ENCODE measurements at regions not wholly inside any gene's neighbourhood (a gene's known extent, or its start where the extent isn't known, plus 50 kb on each side); places are given as distances from the start of the nearest gene placed in this dataset.
"Not testable (repeated sequence)": the region's sequence is repeated elsewhere in the genome, so short reads cannot be mapped to it uniquely, and the experiment has no call there.

DNA sequence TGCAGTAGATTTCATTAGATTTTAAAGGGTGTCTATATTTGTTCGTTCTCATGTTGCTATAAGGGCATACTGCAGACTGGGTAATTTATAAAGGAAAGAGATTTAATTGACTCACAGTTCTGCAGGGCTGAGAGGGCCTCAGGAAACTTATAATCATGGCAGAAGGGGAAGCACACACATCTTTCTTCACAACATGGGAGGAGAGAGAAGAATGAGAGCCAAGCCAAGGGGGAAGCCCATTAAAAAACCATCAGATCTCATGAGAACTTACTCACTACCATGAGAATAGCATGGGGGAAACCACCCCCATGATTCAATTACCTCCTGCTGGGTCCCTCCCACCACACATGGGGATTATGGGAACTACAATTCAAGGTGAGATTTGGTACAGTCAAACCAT lies 99.5 kb upstream of the TCF21 start:
- H3K27ac ChIP-seq (ENCODE audit: low read length); intact Hi-C loops (cut with DNase I); H3K27me3 ChIP-seq (ENCODE audit: control insufficient read depth, insufficient read depth); ATAC-seq; H3K9me3 ChIP-seq (ENCODE audit: control insufficient read depth, low read length); H3K4me3 ChIP-seq (ENCODE audit: low read length); H3K4me1 ChIP-seq (ENCODE audit: control insufficient read depth, insufficient read depth, low read length); DNase-seq: not testable (repeated sequence)
- WGBS, result 86% methylated on average over 1 of the region's 1 CpG

DNA sequence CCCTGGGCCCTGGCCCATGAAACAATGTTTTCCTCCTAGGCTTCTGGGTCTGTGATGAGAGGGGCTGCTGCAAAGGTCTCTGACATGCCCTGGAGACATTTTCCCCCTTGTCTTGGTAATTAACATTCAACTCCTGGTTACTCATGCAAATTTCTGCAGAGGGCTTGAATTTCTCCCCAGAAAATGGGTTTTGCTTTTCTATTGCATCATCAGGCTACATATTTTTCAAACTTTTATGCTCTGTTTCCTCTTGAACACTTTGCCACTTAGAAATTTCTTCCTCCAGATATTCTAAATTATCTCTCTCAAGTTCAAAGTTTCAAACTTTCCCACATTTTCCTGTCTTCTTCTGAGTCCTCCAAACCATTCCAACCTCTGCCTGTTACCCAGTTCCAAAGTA lies 98.2 kb upstream of the TCF21 start:
- DNase-seq; H3K4me1 ChIP-seq (ENCODE audit: control insufficient read depth, insufficient read depth, low read length); H3K4me3 ChIP-seq (ENCODE audit: low read length); intact Hi-C loops (cut with DNase I); ATAC-seq; H3K27ac ChIP-seq (ENCODE audit: low read length); H3K27me3 ChIP-seq (ENCODE audit: control insufficient read depth, insufficient read depth); H3K9me3 ChIP-seq (ENCODE audit: control insufficient read depth, low read length): not testable (repeated sequence)

DNA sequence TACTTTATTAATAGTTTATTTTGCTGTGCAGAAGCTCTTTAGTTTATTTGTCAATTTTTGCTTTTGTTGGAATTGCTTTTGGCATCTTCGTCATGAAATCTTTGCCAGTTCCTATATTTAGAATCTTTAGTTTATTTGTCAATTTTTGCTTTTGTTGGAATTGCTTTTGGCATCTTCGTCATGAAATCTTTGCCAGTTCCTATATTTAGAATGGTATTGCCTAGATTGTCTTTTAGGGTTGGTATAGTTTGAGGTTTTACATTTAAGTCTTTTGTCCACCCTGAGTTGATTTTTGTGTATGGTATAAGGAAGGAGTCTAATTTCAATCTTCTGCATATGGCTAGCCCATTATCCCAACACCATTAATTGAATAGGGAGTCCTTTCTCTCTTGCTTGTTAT lies 93.9 kb upstream of the TCF21 start:
- ATAC-seq; H3K27ac ChIP-seq (ENCODE audit: low read length); H3K4me1 ChIP-seq (ENCODE audit: control insufficient read depth, insufficient read depth, low read length); H3K27me3 ChIP-seq (ENCODE audit: control insufficient read depth, insufficient read depth); H3K4me3 ChIP-seq (ENCODE audit: low read length); DNase-seq; H3K9me3 ChIP-seq (ENCODE audit: control insufficient read depth, low read length); intact Hi-C loops (cut with DNase I): not testable (repeated sequence)
- 57% methylated on average over 2 of the region's 2 CpGs for WGBS

DNA sequence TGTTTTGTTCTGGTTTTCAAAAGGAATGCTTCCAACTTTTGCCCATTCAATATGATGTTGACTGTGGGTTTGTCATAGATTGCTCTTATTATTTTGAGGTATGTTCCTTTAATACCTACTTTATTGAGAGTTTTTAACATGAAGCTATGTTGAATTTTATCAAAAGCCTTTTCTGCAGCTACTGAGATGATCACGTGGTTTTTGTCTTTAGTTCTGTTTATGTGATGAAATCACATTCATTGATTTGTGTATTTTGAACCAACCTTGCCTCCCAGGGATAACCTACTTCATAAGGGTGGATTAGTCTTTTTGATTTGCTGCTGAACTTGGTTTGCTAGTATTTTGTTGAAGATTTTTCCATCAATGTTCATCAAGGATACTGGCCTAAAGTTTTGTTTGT lies 92.7 kb upstream of the TCF21 start:
- Histone ChIP-seq H3K27me3 (ENCODE audit: control insufficient read depth, insufficient read depth) (no peaks in the 10 kb centered on the region), H3K4me3 (ENCODE audit: low read length) (no peak overlapping the region), H3K9me3 (ENCODE audit: control insufficient read depth, low read length) (no peaks in the 10 kb centered on the region), H3K4me1 (ENCODE audit: control insufficient read depth, insufficient read depth, low read length) (no peaks in the 10 kb centered on the region), H3K27ac (ENCODE audit: low read length) (no peak overlapping the region)
- intact Hi-C loops (cut with DNase I), result no loop called here
- no peak for ATAC-seq
- WGBS, result 68% methylated on average over 1 of the region's 1 CpG
- DNase-seq, result no peak

DNA sequence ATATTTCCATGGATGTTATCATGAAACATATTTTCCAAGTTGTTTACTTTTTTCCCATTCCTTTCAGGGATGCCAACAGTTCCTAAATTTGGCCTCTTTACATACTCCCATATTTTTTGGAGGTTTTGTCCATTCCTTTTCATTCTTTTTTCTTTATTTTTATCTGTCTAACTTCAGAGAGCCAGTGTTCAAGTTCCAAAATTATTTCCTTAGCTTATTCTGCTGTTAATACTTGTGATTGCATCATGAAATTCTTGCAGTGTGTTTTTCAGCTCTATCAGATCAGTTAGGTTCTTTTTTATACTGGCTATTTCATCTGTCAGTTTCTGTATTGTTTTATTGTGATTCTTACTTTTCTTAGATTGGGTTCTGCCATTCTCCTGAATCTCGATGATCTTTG lies 89.9 kb upstream of the TCF21 start:
- intact Hi-C loops (cut with DNase I), result no loop called here
- H3K4me3 ChIP-seq (ENCODE audit: low read length), result no peak overlapping the region
- DNase-seq, result no peak
- 76% methylated on average over 1 of the region's 1 CpG for WGBS
- H3K27me3 ChIP-seq (ENCODE audit: control insufficient read depth, insufficient read depth), result no peaks in the 10 kb centered on the region
- no peaks in the 10 kb centered on the region for H3K9me3 ChIP-seq (ENCODE audit: control insufficient read depth, low read length)
- H3K4me1 ChIP-seq (ENCODE audit: control insufficient read depth, insufficient read depth, low read length), result no peaks in the 10 kb centered on the region
- no peak overlapping the region for H3K27ac ChIP-seq (ENCODE audit: low read length)
- ATAC-seq, result no peak

DNA sequence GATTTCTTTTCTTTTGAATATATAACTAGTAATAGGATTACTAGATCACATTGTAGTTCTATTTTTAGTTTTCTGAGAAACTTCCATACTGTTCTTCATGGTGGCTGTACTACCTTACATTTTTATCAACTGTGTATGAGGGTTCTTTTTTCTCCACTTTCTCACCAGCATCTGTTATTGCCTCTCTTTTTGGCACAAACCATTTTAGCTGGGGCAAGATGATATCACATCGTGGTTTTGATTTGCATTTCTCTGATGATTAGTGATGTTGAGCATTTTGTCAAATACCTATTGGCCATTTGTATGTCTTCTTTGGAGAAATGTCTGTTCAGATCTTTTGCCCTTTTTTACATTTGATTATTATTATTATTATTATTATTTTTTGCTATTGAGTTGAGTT lies 86.1 kb upstream of the TCF21 start:
- intact Hi-C loops (cut with DNase I), result no loop called here
- no peaks in the 10 kb centered on the region for H3K27me3 ChIP-seq (ENCODE audit: control insufficient read depth, insufficient read depth)
- DNase-seq (no peak), ATAC-seq (no peak)
- H3K27ac ChIP-seq (ENCODE audit: low read length), result no peak overlapping the region
- WGBS, result 88% methylated on average over 1 of the region's 1 CpG
- no peaks in the 10 kb centered on the region for H3K9me3 ChIP-seq (ENCODE audit: control insufficient read depth, low read length)
- no peaks in the 10 kb centered on the region for H3K4me1 ChIP-seq (ENCODE audit: control insufficient read depth, insufficient read depth, low read length)
- H3K4me3 ChIP-seq (ENCODE audit: low read length), result no peak overlapping the region

DNA sequence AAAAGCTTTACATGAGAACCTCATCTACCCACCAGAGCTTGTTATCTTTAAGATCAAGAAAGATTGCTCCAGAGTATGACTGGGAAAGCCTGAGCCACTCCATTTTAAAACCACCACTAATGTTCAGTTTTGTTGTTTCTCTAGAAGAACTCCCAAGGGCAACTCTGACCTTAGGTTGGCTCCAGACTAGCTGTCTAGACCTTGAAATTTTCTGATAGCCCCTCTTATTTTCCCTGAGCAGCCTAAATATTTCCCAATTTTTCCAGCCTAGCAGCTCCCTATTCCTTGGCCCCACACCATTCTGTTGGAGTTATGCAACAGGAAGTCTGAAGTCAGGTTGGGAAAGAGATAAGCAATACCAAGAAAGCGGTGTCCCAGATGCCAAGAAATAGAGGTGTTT lies 84.6 kb upstream of the TCF21 start:
- H3K4me1 ChIP-seq (ENCODE audit: control insufficient read depth, insufficient read depth, low read length), result no peaks in the 10 kb centered on the region
- no peaks in the 10 kb centered on the region for H3K27me3 ChIP-seq (ENCODE audit: control insufficient read depth, insufficient read depth)
- intact Hi-C loops (cut with DNase I), result no loop called here
- 36% methylated on average over 1 of the region's 1 CpG for WGBS
- no peak overlapping the region for H3K4me3 ChIP-seq (ENCODE audit: low read length)
- no peaks in the 10 kb centered on the region for H3K9me3 ChIP-seq (ENCODE audit: control insufficient read depth, low read length)
- H3K27ac ChIP-seq (ENCODE audit: low read length), result no peak overlapping the region
- DNase-seq (peak in 2 of 3 donors; percentile 24 to 54), ATAC-seq (peak; percentile 88 to 92)

DNA sequence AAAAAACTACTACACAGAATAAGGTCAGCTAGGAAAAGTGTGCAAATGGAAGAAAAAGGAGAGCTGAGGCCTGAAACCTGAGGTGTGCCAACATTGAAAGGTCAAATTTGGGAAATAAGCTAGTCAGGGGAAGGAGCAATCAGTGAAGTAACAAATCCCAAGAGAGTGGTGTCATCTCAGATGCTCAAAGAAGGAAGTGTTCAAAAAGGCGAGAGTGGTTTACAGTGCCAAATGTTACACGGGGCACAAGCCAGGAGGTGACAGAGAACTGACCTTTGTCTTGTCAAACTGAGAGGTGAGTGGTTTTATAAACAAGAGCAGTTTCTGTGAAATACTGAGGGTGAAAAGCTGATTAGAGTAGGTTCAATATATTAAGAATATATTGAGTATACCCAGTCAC lies 83.0 kb upstream of the TCF21 start:
- no peak overlapping the region for H3K27ac ChIP-seq (ENCODE audit: low read length)
- no peaks in the 10 kb centered on the region for H3K4me1 ChIP-seq (ENCODE audit: control insufficient read depth, insufficient read depth, low read length)
- H3K27me3 ChIP-seq (ENCODE audit: control insufficient read depth, insufficient read depth), result no peaks in the 10 kb centered on the region
- ATAC-seq, result peak; percentile 15 to 55
- peak in 1 of 3 donors; percentile 25 for DNase-seq
- 51% methylated on average over 2 of the region's 2 CpGs for WGBS
- no peaks in the 10 kb centered on the region for H3K9me3 ChIP-seq (ENCODE audit: control insufficient read depth, low read length)
- no peak overlapping the region for H3K4me3 ChIP-seq (ENCODE audit: low read length)
- intact Hi-C loops (cut with DNase I), result no loop called here

DNA sequence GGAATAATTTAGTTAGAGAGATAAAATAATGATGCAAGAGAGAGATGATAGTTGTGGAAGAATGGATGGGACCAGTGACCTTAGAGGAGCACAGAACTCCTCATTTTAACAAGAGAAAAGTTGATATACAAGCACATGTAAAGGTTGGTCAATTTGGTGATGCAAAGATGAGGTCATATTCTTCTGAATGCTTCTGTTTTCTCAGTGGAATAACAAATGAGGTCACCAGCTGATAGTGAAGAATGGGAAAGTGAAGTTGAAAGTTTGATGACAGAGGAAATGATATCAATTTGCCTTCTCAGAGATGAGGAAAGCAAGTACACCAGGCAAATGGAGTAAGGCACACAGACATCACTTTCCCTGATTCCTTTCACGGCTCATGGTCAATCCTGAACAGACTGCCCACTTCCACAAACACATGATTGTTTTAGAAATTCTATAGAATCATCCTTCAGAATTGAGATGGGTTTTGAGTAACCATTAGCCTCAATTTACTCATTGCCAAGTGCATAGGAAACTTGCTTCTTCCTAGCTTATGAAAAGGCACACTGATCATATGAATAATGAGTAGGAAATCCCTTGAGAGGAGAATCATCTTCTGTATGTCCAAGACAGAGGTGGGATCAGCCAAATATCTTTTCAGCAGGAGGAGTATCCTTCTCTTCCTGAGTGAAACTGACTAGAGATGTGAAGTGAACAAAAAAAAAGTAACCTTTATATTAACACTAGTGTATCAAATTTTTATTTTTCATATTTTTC lies 82.4 kb upstream of the TCF21 start:
- H3K9me3 ChIP-seq (ENCODE audit: control insufficient read depth, low read length), result no peaks in the 10 kb centered on the region
- no peak overlapping the region for H3K27ac ChIP-seq (ENCODE audit: low read length)
- no peak for DNase-seq
- H3K27me3 ChIP-seq (ENCODE audit: control insufficient read depth, insufficient read depth), result no peaks in the 10 kb centered on the region
- intact Hi-C loops (cut with DNase I), result no loop called here
- H3K4me1 ChIP-seq (ENCODE audit: control insufficient read depth, insufficient read depth, low read length), result no peaks in the 10 kb centered on the region
- WGBS, result 57% methylated on average over 1 of the region's 1 CpG
- ATAC-seq, result peak; percentile 34 to 79
- H3K4me3 ChIP-seq (ENCODE audit: low read length), result no peak overlapping the region

DNA sequence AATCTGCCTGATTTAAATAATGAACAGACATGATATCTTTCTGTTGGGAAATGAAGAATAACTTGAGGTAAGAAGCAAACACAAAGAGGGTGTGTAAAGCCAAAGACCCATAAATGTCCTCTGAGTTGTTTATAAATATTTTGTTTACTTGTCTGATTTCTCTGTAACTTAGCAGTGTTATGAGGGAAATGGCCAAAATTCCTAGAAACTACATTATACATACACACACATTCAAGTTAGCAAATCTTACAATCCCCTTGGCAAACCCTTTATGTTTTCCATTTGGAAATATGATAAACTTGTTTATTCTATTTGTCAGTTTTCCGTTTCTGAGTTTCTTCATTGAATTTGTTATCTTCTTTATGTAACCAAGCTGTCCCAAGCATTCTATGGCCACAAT lies 81.4 kb upstream of the TCF21 start:
- Histone ChIP-seq H3K4me1 (ENCODE audit: control insufficient read depth, insufficient read depth, low read length) (no peaks in the 10 kb centered on the region), H3K27ac (ENCODE audit: low read length) (no peak overlapping the region), H3K9me3 (ENCODE audit: control insufficient read depth, low read length) (no peaks in the 10 kb centered on the region), H3K4me3 (ENCODE audit: low read length) (no peak overlapping the region), H3K27me3 (ENCODE audit: control insufficient read depth, insufficient read depth) (no peaks in the 10 kb centered on the region)
- DNase-seq (no peak), ATAC-seq (no peak)
- intact Hi-C loops (cut with DNase I), result no loop called here
- 32% methylated on average over 1 of the region's 1 CpG for WGBS

DNA sequence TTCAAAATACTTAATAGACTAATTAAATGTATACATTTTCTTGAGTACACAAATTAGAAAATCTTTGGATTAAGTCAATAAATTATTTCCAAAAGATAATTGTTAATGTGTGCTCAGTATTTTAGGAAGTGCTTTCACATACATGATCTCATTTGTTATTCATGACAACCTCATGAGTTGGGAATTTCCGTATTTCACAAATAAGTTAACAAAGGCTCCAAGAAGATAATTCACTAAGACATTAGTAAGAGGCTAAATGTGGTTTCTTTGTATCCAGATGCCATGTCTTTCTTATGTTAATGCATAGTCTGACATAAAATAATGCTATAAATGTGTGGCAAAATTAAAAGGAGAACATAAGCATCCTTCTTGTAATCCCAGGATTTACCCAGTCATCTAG lies 79.5 kb upstream of the TCF21 start:
- 60% methylated on average over 1 of the region's 1 CpG for WGBS
- no peak for ATAC-seq
- H3K9me3 ChIP-seq (ENCODE audit: control insufficient read depth, low read length), result no peaks in the 10 kb centered on the region

DNA sequence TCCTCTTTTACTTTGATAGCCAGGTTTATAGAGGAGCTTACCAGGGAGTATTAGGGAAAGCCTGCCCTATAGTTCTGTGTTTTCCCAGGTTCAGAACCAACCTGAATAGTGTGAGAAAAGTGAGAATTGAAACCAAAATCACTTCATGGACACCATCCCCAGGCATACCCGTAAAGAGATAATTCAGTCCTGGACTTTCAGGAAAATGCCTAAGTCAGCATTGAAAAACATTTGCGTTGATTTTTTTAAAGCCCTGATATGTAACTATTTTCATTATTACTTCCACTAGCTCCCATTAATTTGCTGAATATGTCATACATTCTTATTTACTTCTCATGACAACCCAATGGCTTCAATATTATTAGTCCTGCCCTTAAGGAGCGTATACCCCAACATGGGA lies 77.4 kb upstream of the TCF21 start:
- intact Hi-C loops (cut with DNase I), result no loop called here
- Histone ChIP-seq H3K4me3 (ENCODE audit: low read length) (no peak overlapping the region), H3K4me1 (ENCODE audit: control insufficient read depth, insufficient read depth, low read length) (no peaks in the 10 kb centered on the region), H3K27me3 (ENCODE audit: control insufficient read depth, insufficient read depth) (no peaks in the 10 kb centered on the region), H3K9me3 (ENCODE audit: control insufficient read depth, low read length) (no peaks in the 10 kb centered on the region), H3K27ac (ENCODE audit: low read length) (no peak overlapping the region)
- ATAC-seq, result no peak
- 90% methylated on average over 3 of the region's 3 CpGs for WGBS
- DNase-seq, result no peak

More for the DNA sequence above, 79.5 kb upstream of the TCF21 start:
- Histone ChIP-seq H3K27ac (ENCODE audit: low read length) (no peak overlapping the region), H3K27me3 (ENCODE audit: control insufficient read depth, insufficient read depth) (no peaks in the 10 kb centered on the region), H3K4me1 (ENCODE audit: control insufficient read depth, insufficient read depth, low read length) (no peaks in the 10 kb centered on the region), H3K4me3 (ENCODE audit: low read length) (no peak overlapping the region)
- no peak for DNase-seq
- intact Hi-C loops (cut with DNase I), result no loop called here

Measured in right cardiac atrium (tissue), 5 donors.